Mesenchymal stem cell (in vitro differentiated cells and primary cell): ENCODE measurements at regions not wholly inside any gene's neighbourhood (a gene's known extent, or its start where the extent isn't known, plus 50 kb on each side); places are given as distances from the start of the nearest gene placed in this dataset.
"Not testable (repeated sequence)": the region's sequence is repeated elsewhere in the genome, so short reads cannot be mapped to it uniquely, and the experiment has no call there.

Source experiments
- DNase-seq: peaks from one replicate; pipeline ENCODE4 v3.0.0-alpha.2; 2013
- H2AFZ ChIP-seq: one replicate; pipeline ENCODE4 v1.6.1; 2013; ENCODE audit warnings: low read depth, mild to moderate bottlenecking, control low read depth, inconsistent platforms, low read length, moderate library complexity
- H2AK5ac ChIP-seq: 2 replicates; pipeline ENCODE4 v1.6.1; 2013; ENCODE audit warnings: low read length, moderate library complexity, mild to moderate bottlenecking, inconsistent platforms; ENCODE audit not compliant: severe bottlenecking
- H2BK120ac ChIP-seq: one replicate; pipeline ENCODE4 v1.6.1; 2013; ENCODE audit warnings: low read depth, mild to moderate bottlenecking, inconsistent platforms, low read length, moderate library complexity
- H2BK12ac ChIP-seq, 2 experiments: one replicate each; pipeline ENCODE4 v1.6.1; 2013; ENCODE audit warnings: inconsistent platforms in 2 of 2, low read length in 2 of 2, mild to moderate bottlenecking in 2 of 2, moderate library complexity in 2 of 2, control low read depth in 1 of 2
- H2BK15ac ChIP-seq: one replicate; pipeline ENCODE4 v1.6.1; 2013; ENCODE audit warnings: mild to moderate bottlenecking, low read depth, inconsistent platforms; ENCODE audit not compliant: poor library complexity, severe bottlenecking
- H2BK5ac ChIP-seq: 2 replicates; pipeline ENCODE4 v1.6.1; 2013; ENCODE audit warnings: low read depth, mild to moderate bottlenecking, low read length, control low read depth, inconsistent platforms; ENCODE audit not compliant: poor library complexity, severe bottlenecking
- H3K14ac ChIP-seq, 2 experiments: one replicate each; pipeline ENCODE4 v1.6.1; 2013; ENCODE audit warnings: inconsistent platforms in 2 of 2, low read length in 2 of 2, control low read depth in 1 of 2, mild to moderate bottlenecking in 1 of 2, moderate library complexity in 1 of 2
- H3K18ac ChIP-seq, 2 experiments: one replicate each; pipeline ENCODE4 v1.6.1; 2013; ENCODE audit warnings: inconsistent platforms in 2 of 2, low read length in 2 of 2, control low read depth in 1 of 2, low read depth in 1 of 2, mild to moderate bottlenecking in 1 of 2
- H3K23ac ChIP-seq, 2 experiments: one replicate each; pipeline ENCODE4 v1.6.1; 2013; ENCODE audit warnings: inconsistent platforms in 2 of 2, low read length in 2 of 2, mild to moderate bottlenecking in 2 of 2, moderate library complexity in 2 of 2, control low read depth in 1 of 2
- H3K27ac ChIP-seq: 2 replicates; pipeline ENCODE4 v1.5.1; 2013; ENCODE audit warnings: mild to moderate bottlenecking, moderate library complexity, low read length, control low read depth, inconsistent platforms; ENCODE audit not compliant: poor library complexity, severe bottlenecking
- H3K27me3 ChIP-seq, 2 experiments: 2 replicates each; pipeline versions ENCODE4 v1.6.1 to v1.7.0; 2013; ENCODE audit warnings: low read length in 2 of 2, mild to moderate bottlenecking in 2 of 2, moderate library complexity in 2 of 2, control low read depth in 1 of 2, inconsistent platforms in 1 of 2; ENCODE audit not compliant: control insufficient read depth in 1 of 2, insufficient read depth in 1 of 2
- H3K36me3 ChIP-seq, 2 experiments: 2 replicates each; pipeline versions ENCODE4 v1.6.1 to v1.7.0; 2013; ENCODE audit warnings: low read length in 2 of 2, control low read depth in 1 of 2, inconsistent platforms in 1 of 2, low read depth in 1 of 2, mild to moderate bottlenecking in 1 of 2; ENCODE audit not compliant: insufficient read depth in 2 of 2, control insufficient read depth in 1 of 2
- H3K4ac ChIP-seq, 2 experiments: one replicate each; pipeline ENCODE4 v1.6.1; 2013; ENCODE audit warnings: inconsistent platforms in 2 of 2, low read length in 2 of 2, mild to moderate bottlenecking in 2 of 2, moderate library complexity in 2 of 2, control low read depth in 1 of 2, low read depth in 1 of 2
- H3K4me1 ChIP-seq: 2 replicates; pipeline ENCODE4 v1.6.1; 2013; ENCODE audit warnings: low read depth, low read length, control low read depth; ENCODE audit not compliant: control insufficient read depth, insufficient read depth
- H3K4me2 ChIP-seq: 2 replicates; pipeline ENCODE4 v1.6.1; 2013; ENCODE audit warnings: low read length, mild to moderate bottlenecking, inconsistent platforms; ENCODE audit not compliant: poor library complexity, severe bottlenecking
- H3K4me3 ChIP-seq, 2 experiments: 2 replicates each; pipeline versions ENCODE4 v1.5.1 to v1.7.0; 2013; ENCODE audit warnings: low read length in 2 of 2, mild to moderate bottlenecking in 2 of 2, control low read depth in 1 of 2, low read depth in 1 of 2; ENCODE audit not compliant: insufficient read depth in 1 of 2
- H3K79me1 ChIP-seq: replicated peaks from 2 replicates; pipeline ENCODE4 v1.6.1; 2013; ENCODE audit warnings: mild to moderate bottlenecking, control low read depth, low read length, inconsistent platforms; ENCODE audit not compliant: poor library complexity, severe bottlenecking
- H3K9ac ChIP-seq: 2 replicates; pipeline ENCODE4 v1.7.0; 2013; ENCODE audit warnings: mild to moderate bottlenecking, low read length, moderate library complexity
- H3K9me3 ChIP-seq: 2 replicates; pipeline ENCODE4 v1.7.0; 2013; ENCODE audit warnings: mild to moderate bottlenecking, low read length; ENCODE audit not compliant: control insufficient read depth
- H4K8ac ChIP-seq: one replicate; pipeline ENCODE4 v1.6.1; 2013; ENCODE audit warnings: inconsistent platforms, mild to moderate bottlenecking, low read length, moderate library complexity
- H4K91ac ChIP-seq: one replicate; pipeline ENCODE4 v1.6.1; 2013; ENCODE audit warnings: mild to moderate bottlenecking, low read length, inconsistent platforms
- WGBS: methylation state at CpG from one replicate; pipeline ENCODE4 v1.1.7; 2013; ENCODE audit warnings: mixed read lengths; 5-methylcytosine and 5-hydroxymethylcytosine counted together

DNA sequence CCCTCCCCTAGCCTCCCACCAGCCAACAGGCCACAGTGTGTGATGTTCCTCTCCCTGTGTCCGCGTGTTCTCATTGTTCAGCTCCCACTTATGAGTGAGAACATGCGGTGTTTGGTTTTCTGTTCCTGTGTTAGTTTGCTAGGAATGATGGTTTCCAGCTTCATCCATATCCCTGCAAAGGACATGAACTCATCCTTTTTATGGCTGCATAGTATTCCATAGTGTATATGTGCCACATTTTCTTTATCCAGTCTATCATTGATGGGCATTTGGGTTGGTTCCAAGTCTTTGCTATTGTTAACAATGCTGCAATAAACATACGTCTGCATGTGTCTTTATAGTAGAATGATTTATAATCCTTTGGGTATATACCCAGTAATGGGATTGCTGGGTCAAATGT, 239.0 kb upstream of the EXOC2 start:
- not testable (repeated sequence) for H2AK5ac ChIP-seq, H3K23ac ChIP-seq, DNase-seq, H3K4me1 ChIP-seq, H3K4me3 ChIP-seq, H3K27ac ChIP-seq, H2AFZ ChIP-seq, H4K91ac ChIP-seq, H2BK12ac ChIP-seq, H4K8ac ChIP-seq, H3K9ac ChIP-seq, H2BK5ac ChIP-seq, H2BK120ac ChIP-seq, H3K4ac ChIP-seq, H3K9me3 ChIP-seq, H3K14ac ChIP-seq, H3K4me2 ChIP-seq, H3K36me3 ChIP-seq, H3K18ac ChIP-seq, H2BK15ac ChIP-seq, H3K79me1 ChIP-seq
- H3K27me3 ChIP-seq, result peaks cover 0 to 39% of the 10 kb centered on the region in 2 experiments
- 83% methylated on average over 1 of the region's 4 CpGs for WGBS

DNA sequence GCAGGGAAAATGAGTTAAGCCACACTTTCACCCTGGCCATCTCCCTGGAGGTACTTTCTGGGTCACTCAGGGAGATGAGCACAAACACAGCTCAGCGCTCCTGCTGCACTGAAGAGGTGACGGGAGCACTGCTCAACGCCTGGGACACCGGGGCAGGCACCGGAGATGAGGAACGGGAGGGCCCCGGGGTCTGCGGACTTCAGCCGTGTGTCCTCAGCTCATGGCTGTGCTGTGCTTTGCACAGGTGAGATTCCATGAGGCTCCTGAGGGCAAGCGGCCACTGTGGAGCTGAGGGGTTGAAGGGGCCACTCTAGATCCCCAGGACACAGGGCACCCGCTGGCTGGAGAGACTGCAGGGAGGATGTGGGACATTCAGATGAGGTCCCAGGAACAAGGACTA, 234.2 kb upstream of the EXOC2 start:
- WGBS, result 80% methylated on average over 10 of the region's 11 CpGs
- no peak for DNase-seq

DNA sequence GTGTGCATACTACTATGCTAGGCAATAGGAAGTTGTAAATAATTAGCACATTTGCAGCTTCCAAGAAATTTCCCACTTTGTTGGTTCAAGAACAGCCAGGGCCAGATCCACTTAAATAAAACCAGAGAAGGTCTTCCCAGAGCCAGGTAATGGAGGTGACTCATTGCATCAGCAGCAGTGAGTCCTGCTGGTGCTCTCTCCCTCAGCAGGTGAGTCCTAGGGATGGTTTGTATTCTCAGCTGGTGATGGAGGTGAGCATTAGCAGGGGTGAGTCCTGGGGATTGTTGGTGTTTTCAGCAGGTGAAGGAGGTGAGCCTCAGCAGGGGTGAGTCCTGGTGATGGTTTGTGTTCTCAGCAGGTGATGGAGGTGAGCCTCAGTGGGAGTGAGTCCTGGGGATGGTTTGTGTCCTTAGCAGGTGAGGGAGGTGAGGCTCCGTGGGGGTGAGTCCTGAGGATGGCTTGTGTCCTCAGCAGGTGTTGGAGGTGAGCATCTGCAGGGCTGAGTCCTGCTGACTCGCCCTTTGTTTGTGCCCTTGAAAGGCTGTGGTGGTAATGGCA, 232.8 kb upstream of the EXOC2 start:
- H3K4ac ChIP-seq, result no peak overlapping the region
- H3K23ac ChIP-seq, result no peak overlapping the region
- H3K79me1 ChIP-seq, result no peaks in the 10 kb centered on the region
- DNase-seq, result no peak
- H3K9ac ChIP-seq, result no peak overlapping the region
- no peaks in the 10 kb centered on the region for H3K36me3 ChIP-seq
- H2BK15ac ChIP-seq, result no peak overlapping the region
- peaks cover 0 to 58% of the 10 kb centered on the region in 2 experiments for H3K27me3 ChIP-seq
- H2BK5ac ChIP-seq, result no peak overlapping the region
- H4K91ac ChIP-seq, result no peak overlapping the region
- no peak overlapping the region for H3K4me3 ChIP-seq
- H4K8ac ChIP-seq, result no peak overlapping the region
- H3K27ac ChIP-seq, result no peak overlapping the region
- no peaks in the 10 kb centered on the region for H3K4me1 ChIP-seq
- no peak overlapping the region for H2BK120ac ChIP-seq
- WGBS, result 92% methylated on average over 2 of the region's 2 CpGs
- H3K14ac ChIP-seq, result no peak overlapping the region
- no peak overlapping the region for H3K18ac ChIP-seq
- no peak overlapping the region for H3K4me2 ChIP-seq
- H2AFZ ChIP-seq, result peak overlapping the region; percentile 29
- H3K9me3 ChIP-seq, result no peaks in the 10 kb centered on the region
- no peak overlapping the region for H2AK5ac ChIP-seq
- no peak overlapping the region for H2BK12ac ChIP-seq

More for the DNA sequence above, 234.2 kb upstream of the EXOC2 start:
- Histone ChIP-seq H3K79me1 (no peaks in the 10 kb centered on the region), H3K36me3 (no peaks in the 10 kb centered on the region), H2BK5ac (no peak overlapping the region), H3K9me3 (no peaks in the 10 kb centered on the region), H2AFZ (no peak overlapping the region), H3K4me3 (no peak overlapping the region), H3K27ac (no peak overlapping the region), H2BK15ac (no peak overlapping the region), H3K18ac (no peak overlapping the region), H3K9ac (no peak overlapping the region), H2BK12ac (no peak overlapping the region), H4K91ac (no peak overlapping the region), H3K4ac (no peak overlapping the region), H3K4me2 (no peak overlapping the region), H2BK120ac (no peak overlapping the region), H3K14ac (no peak overlapping the region), H3K27me3 (peaks cover 0 to 53% of the 10 kb centered on the region in 2 experiments), H2AK5ac (no peak overlapping the region), H3K23ac (peak overlapping the region in 1 of 2 experiments; percentile 6), H3K4me1 (no peaks in the 10 kb centered on the region), H4K8ac (no peak overlapping the region)

DNA sequence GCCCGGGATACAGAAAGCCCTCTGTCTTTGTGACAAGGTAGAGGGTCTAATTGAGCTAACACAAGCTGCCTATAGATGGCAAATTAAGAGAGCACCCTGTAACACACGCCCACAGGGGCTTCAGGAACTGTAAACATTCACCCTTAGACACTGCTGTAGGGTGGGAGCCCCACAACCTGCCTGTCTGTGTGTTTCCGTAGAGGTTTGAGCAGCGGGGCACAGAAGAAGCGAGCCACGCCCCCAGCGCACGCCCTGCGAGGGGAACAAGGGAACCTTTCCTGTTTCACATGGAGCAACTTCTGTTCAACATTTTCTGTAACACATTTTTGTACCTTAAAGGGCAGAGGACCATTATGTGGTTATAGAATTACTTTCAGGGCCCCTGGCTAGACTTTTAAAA, 231.7 kb upstream of the EXOC2 start:
- H3K9me3 ChIP-seq, result no peaks in the 10 kb centered on the region
- no peak overlapping the region for H2AK5ac ChIP-seq

More for the DNA sequence above, 231.7 kb upstream of the EXOC2 start:
- Histone ChIP-seq H3K14ac (no peak overlapping the region), H2BK120ac (no peak overlapping the region), H2BK15ac (no peak overlapping the region), H3K27ac (no peak overlapping the region), H2AFZ (no peak overlapping the region), H3K36me3 (no peaks in the 10 kb centered on the region), H3K27me3 (peaks cover 0 to 58% of the 10 kb centered on the region in 2 experiments), H2BK5ac (no peak overlapping the region), H3K4ac (no peak overlapping the region), H3K9ac (no peak overlapping the region), H3K4me1 (no peaks in the 10 kb centered on the region), H3K18ac (no peak overlapping the region), H4K91ac (no peak overlapping the region), H3K23ac (no peak overlapping the region), H3K4me3 (no peak overlapping the region), H4K8ac (no peak overlapping the region), H3K4me2 (no peak overlapping the region), H2BK12ac (no peak overlapping the region), H3K79me1 (no peaks in the 10 kb centered on the region)
- WGBS, result 83% methylated on average over 9 of the region's 9 CpGs
- DNase-seq, result no peak
